HepG2 (cell line): ENCODE measurements at regions not wholly inside any gene's neighbourhood (a gene's known extent, or its start where the extent isn't known, plus 50 kb on each side); places are given as distances from the start of the nearest gene placed in this dataset.

ENCODE experiments used
- ATAC-seq: fragments of 200-7000 bp; cut with Tn5 transposase; 3 replicates; pipeline ENCODE4 v1.9.1; 2020; ENCODE audit warnings: mild to moderate bottlenecking, moderate library complexity
- BruUV-seq: library from RNA; stranded (reverse); fragments of 400-500 nt; replicated peaks from 2 replicates; lab custom pipeline; 2021; lab: Mats Ljungman, UMichigan
- CTCF ChIA-PET: fragments of 300-600 bp; formaldehyde crosslinking; extraction: SDS; loops from one replicate; lab custom pipeline; 2021; ENCODE audit warnings: low total read pairs, inconsistent platforms, low intra/inter-chr PET ratio; lab: Yijun Ruan, JAX
- POLR2A ChIA-PET: fragments of 350-600 bp; sonication (Branson Sonifier 250); formaldehyde crosslinking; loops from one replicate; lab custom pipeline; 2020; ENCODE audit warnings: antibody characterized with exemption, inconsistent platforms; lab: Yijun Ruan, JAX
- DNase-seq: peaks from one replicate; pipeline ENCODE4 v3.0.0-alpha.2; 2015; ENCODE audit warnings: low spot score
- FAIRE-seq: peaks from 3 replicates; lab custom pipeline; 2011; peaks lifted over from hg19 to GRCh38; lab: Jason Lieb, UNC
- H2AFZ ChIP-seq: one replicate; pipeline ENCODE4 v1.6.1; 2011; ENCODE audit warnings: low read length, inconsistent platforms
- H3K27ac ChIP-seq: fragments of 300-600 bp; 3 replicates; pipeline ENCODE4 v1.8.0; 2011; ENCODE audit warnings: mixed run types, mild to moderate bottlenecking, mixed read lengths, low read length, inconsistent platforms; ENCODE audit not compliant: insufficient read depth; ENCODE audit errors: extremely low read length
- H3K27me3 ChIP-seq, 2 experiments: fragments of 200-600 bp in 1 of 2; 2 replicates in 1 of 2; 3 replicates in 1 of 2; pipeline versions ENCODE4 v1.6.0 to v1.8.0; 2011; ENCODE audit warnings: low read length in 2 of 2, mild to moderate bottlenecking in 2 of 2, moderate library complexity in 2 of 2, inconsistent platforms in 1 of 2; ENCODE audit not compliant: insufficient read depth in 2 of 2, control insufficient read depth in 1 of 2
- H3K36me3 ChIP-seq, 2 experiments: fragments of 200-600 bp in 1 of 2; replicated peaks in 1 of 2; 2 replicates in 1 of 2; 3 replicates in 1 of 2; pipeline versions ENCODE4 v1.5.1 to v1.8.0; 2011; ENCODE audit warnings: low read length in 2 of 2, inconsistent platforms in 1 of 2; ENCODE audit not compliant: insufficient read depth in 2 of 2, control insufficient read depth in 1 of 2
- H3K4me1 ChIP-seq: 2 replicates; pipeline ENCODE4 v1.5.1; 2012; ENCODE audit warnings: low read length, inconsistent platforms; ENCODE audit not compliant: insufficient read depth
- H3K4me2 ChIP-seq: 2 replicates; pipeline ENCODE4 v1.6.0; 2011; ENCODE audit warnings: low read depth, low read length, inconsistent platforms
- H3K4me3 ChIP-seq, 3 experiments: fragments of 200-600 bp in 1 of 3; sonication (generic), shearing (Covaris generic) in 1 of 3; replicated peaks in 1 of 3; 2 replicates each; pipeline ENCODE4 v1.5.1; 2011 to 2016; ENCODE audit warnings: low read length in 3 of 3, inconsistent platforms in 2 of 3, low read depth in 2 of 3, mild to moderate bottlenecking in 2 of 3, control low read depth in 1 of 3, mixed read lengths in 1 of 3; ENCODE audit not compliant: insufficient read depth in 1 of 3
- H3K79me2 ChIP-seq: one replicate; pipeline ENCODE4 v1.6.1; 2011; ENCODE audit warnings: low read length, inconsistent platforms; ENCODE audit not compliant: insufficient read depth
- H3K9ac ChIP-seq: 2 replicates; pipeline ENCODE4 v1.6.0; 2011; ENCODE audit warnings: mild to moderate bottlenecking, low read depth, low read length, inconsistent platforms; ENCODE audit not compliant: insufficient read depth
- H3K9me3 ChIP-seq: 2 replicates; pipeline ENCODE4 v1.5.1; 2012; ENCODE audit warnings: mild to moderate bottlenecking, low read length
- H4K20me1 ChIP-seq: 2 replicates; pipeline ENCODE4 v1.6.0; 2011; ENCODE audit warnings: inconsistent platforms, mild to moderate bottlenecking, low read length, moderate library complexity; ENCODE audit not compliant: insufficient read depth
- KDM4B ChIP-seq: sonication (generic); formaldehyde crosslinking; IDR thresholded peaks from 2 replicates; pipeline ENCODE4 v1.4.0; 2020; ENCODE audit warnings: missing genetic modification reagents
- POLR2G ChIP-seq: fragments of 200-400 bp; formaldehyde crosslinking; IDR thresholded peaks from 2 replicates; pipeline ENCODE4 v1.6.1; 2018; ENCODE audit warnings: mild to moderate bottlenecking, low read depth, low read length, moderate library complexity
- RBM39 ChIP-seq: fragments of 200-400 bp; formaldehyde crosslinking; IDR thresholded peaks from one replicate; pipeline ENCODE4 v1.6.1; 2018; ENCODE audit warnings: antibody characterized with exemption, mild to moderate bottlenecking, low read depth, low read length; ENCODE audit not compliant: poor library complexity, severe bottlenecking
- SNRNP70 ChIP-seq: fragments of 200-400 bp; formaldehyde crosslinking; IDR thresholded peaks from 2 replicates; pipeline ENCODE4 v1.6.1; 2017; ENCODE audit warnings: mild to moderate bottlenecking, low read depth, low read length, moderate library complexity
- SOX6 ChIP-seq, 2 experiments: fragments of 450-650 bp in 1 of 2; sonication (generic) in 1 of 2; formaldehyde crosslinking in 1 of 2; IDR thresholded peaks; 2 replicates each; pipeline versions ENCODE4 v1.4.0 to v1.6.1; 2017 to 2020; ENCODE audit warnings: antibody characterized with exemption in 1 of 2, mild to moderate bottlenecking in 1 of 2, missing genetic modification reagents in 1 of 2
- SRSF4 ChIP-seq: fragments of 200-400 bp; formaldehyde crosslinking; IDR thresholded peaks from one replicate; pipeline ENCODE4 v1.6.1; 2018; ENCODE audit warnings: mild to moderate bottlenecking, low read depth, low read length, moderate library complexity; ENCODE audit not compliant: poor library complexity, severe bottlenecking
- U2AF1 ChIP-seq: fragments of 200-400 bp; formaldehyde crosslinking; optimal IDR thresholded peaks from 2 replicates; pipeline ENCODE3; 2017; ENCODE audit warnings: mild to moderate bottlenecking, low read depth, low read length
- ZNF530 ChIP-seq: sonication (generic); formaldehyde crosslinking; IDR thresholded peaks from 2 replicates; pipeline ENCODE4 v1.5.0; 2020; ENCODE audit warnings: low read depth, mild to moderate bottlenecking, missing genetic modification reagents
- ZNF776 ChIP-seq: sonication (generic); formaldehyde crosslinking; IDR thresholded peaks from 2 replicates; pipeline ENCODE4 v1.4.0; 2020; ENCODE audit warnings: mild to moderate bottlenecking, missing genetic modification reagents
- WGBS: methylation state at CpG from one replicate; pipeline ENCODE4 v1.1.6; 2017; ENCODE audit warnings: low lambda C conversion rate; 5-methylcytosine and 5-hydroxymethylcytosine counted together
- in situ Hi-C: cut with HindIII; loops from 2 replicates; pipeline ENCODE4 v1.10.0; 2017; ENCODE audit warnings: low pct_unique_long_range_greater_than_20kb; ENCODE audit not compliant: extremely low pct_ligation_motif_present
- intact Hi-C: fragments of 100-400 bp; cut with micrococcal nuclease; formaldehyde crosslinking; loops from one replicate; pipeline ENCODE4 v1.10.0; 2022; ENCODE audit not compliant: unreplicated experiment
- TF ChIP-seq, protein P1 (sequence below): fragments of 450-650 bp; IDR thresholded peaks from 2 replicates; pipeline ENCODE4 v1.6.1; 2017; ENCODE audit warnings: mild to moderate bottlenecking
- TF ChIP-seq, protein P2 (sequence below): sonication (generic); formaldehyde crosslinking; IDR thresholded peaks from 2 replicates; pipeline ENCODE4 v1.4.0; 2020; ENCODE audit warnings: missing genetic modification reagents, borderline replicate concordance

DNA sequence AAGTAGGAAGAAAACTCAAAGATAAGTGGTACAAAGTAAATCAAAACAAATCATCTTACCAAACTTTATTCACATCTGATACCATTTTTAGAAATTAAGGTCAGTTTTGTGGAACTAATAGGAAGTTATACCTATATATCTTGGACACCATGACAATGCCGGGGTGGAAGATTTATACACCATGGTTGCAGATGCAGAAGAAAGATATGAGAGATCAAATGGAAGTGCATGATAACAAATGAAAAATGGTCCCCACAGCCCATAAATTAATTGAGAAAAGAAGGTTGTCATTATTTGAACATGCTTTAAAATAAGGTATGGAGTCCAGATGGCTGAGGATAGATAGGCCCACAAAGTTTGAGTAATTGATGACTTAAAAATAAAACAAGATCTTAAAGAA, 276.8 kb downstream of the TSHZ3 start:
- no peaks in the 10 kb centered on the region; a peak in 1 of 5 replicates for H3K27me3 ChIP-seq
- 0% methylated on average over 1 of the region's 1 CpG for WGBS
- H3K79me2 ChIP-seq, result no peaks in the 10 kb centered on the region
- H3K4me3 ChIP-seq, result no peak overlapping the region
- H3K4me1 ChIP-seq, result no peaks in the 10 kb centered on the region
- FAIRE-seq (no peak), ATAC-seq (no peak), DNase-seq (no peak)
- POLR2A ChIA-PET, result no interaction called here
- in situ Hi-C loops, result no loop called here
- no peak overlapping the region for H3K27ac ChIP-seq
- peaks cover 48% of the 10 kb centered on the region for H3K9me3 ChIP-seq
- H3K4me2 ChIP-seq, result no peak overlapping the region
- H4K20me1 ChIP-seq, result no peaks in the 10 kb centered on the region
- CTCF ChIA-PET, result no interaction called here
- intact Hi-C loops, result no loop called here
- H3K9ac ChIP-seq, result no peak overlapping the region
- H2AFZ ChIP-seq, result no peak overlapping the region
- no peaks in the 10 kb centered on the region for H3K36me3 ChIP-seq
- no TSS peak for BruUV-seq
- TF ChIP-seq KDM4B (no peak), SNRNP70 (no peak), SRSF4 (no peak), POLR2G (no peak), ZNF776 (CRISPR knock-in tag) (no peak), RBM39 (no peak), U2AF1 (no peak), ZNF530 (CRISPR knock-in tag) (no peak), SOX6 (IDR thresholded peaks at IDR 0.05) (no peak), SOX6 (CRISPR knock-in tag; IDR thresholded peaks at IDR 0.05) (no peak)
- TF ChIP-seq, protein P1, sequence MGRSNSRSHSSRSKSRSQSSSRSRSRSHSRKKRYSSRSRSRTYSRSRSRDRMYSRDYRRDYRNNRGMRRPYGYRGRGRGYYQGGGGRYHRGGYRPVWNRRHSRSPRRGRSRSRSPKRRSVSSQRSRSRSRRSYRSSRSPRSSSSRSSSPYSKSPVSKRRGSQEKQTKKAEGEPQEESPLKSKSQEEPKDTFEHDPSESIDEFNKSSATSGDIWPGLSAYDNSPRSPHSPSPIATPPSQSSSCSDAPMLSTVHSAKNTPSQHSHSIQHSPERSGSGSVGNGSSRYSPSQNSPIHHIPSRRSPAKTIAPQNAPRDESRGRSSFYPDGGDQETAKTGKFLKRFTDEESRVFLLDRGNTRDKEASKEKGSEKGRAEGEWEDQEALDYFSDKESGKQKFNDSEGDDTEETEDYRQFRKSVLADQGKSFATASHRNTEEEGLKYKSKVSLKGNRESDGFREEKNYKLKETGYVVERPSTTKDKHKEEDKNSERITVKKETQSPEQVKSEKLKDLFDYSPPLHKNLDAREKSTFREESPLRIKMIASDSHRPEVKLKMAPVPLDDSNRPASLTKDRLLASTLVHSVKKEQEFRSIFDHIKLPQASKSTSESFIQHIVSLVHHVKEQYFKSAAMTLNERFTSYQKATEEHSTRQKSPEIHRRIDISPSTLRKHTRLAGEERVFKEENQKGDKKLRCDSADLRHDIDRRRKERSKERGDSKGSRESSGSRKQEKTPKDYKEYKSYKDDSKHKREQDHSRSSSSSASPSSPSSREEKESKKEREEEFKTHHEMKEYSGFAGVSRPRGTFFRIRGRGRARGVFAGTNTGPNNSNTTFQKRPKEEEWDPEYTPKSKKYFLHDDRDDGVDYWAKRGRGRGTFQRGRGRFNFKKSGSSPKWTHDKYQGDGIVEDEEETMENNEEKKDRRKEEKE, result no peak
- TF ChIP-seq, protein P2, sequence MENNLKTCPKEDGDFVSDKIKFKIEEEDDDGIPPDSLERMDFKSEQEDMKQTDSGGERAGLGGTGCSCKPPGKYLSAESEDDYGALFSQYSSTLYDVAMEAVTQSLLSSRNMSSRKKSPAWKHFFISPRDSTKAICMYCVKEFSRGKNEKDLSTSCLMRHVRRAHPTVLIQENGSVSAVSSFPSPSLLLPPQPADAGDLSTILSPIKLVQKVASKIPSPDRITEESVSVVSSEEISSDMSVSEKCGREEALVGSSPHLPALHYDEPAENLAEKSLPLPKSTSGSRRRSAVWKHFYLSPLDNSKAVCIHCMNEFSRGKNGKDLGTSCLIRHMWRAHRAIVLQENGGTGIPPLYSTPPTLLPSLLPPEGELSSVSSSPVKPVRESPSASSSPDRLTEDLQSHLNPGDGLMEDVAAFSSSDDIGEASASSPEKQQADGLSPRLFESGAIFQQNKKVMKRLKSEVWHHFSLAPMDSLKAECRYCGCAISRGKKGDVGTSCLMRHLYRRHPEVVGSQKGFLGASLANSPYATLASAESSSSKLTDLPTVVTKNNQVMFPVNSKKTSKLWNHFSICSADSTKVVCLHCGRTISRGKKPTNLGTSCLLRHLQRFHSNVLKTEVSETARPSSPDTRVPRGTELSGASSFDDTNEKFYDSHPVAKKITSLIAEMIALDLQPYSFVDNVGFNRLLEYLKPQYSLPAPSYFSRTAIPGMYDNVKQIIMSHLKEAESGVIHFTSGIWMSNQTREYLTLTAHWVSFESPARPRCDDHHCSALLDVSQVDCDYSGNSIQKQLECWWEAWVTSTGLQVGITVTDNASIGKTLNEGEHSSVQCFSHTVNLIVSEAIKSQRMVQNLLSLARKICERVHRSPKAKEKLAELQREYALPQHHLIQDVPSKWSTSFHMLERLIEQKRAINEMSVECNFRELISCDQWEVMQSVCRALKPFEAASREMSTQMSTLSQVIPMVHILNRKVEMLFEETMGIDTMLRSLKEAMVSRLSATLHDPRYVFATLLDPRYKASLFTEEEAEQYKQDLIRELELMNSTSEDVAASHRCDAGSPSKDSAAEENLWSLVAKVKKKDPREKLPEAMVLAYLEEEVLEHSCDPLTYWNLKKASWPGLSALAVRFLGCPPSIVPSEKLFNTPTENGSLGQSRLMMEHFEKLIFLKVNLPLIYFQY, result no peak
